Sigmoid colon (tissue), 6 donors: ENCODE measurements at regions not wholly inside any gene's neighbourhood (a gene's known extent, or its start where the extent isn't known, plus 50 kb on each side); places are given as distances from the start of the nearest gene placed in this dataset.

Experiments used
- DNase-seq: peaks from one replicate; pipeline ENCODE4 v3.0.0-alpha.2; 2019
- H3K27ac ChIP-seq, 4 donors: fragments of 200-600 bp; sonication (generic); one replicate each; pipeline ENCODE4 v1.5.1; 2016 to 2019; ENCODE audit warnings: mild to moderate bottlenecking in 1 of 4
- H3K27me3 ChIP-seq, 3 donors: fragments of 200-600 bp; sonication (generic); one replicate each; pipeline ENCODE4 v1.5.1; 2019; ENCODE audit warnings: mild to moderate bottlenecking in 1 of 3
- H3K36me3 ChIP-seq, 4 donors: fragments of 200-600 bp; sonication (generic); one replicate each; pipeline ENCODE4 v1.5.1; 2016 to 2019
- H3K4me1 ChIP-seq, 4 donors: fragments of 200-600 bp; sonication (generic); one replicate each; pipeline ENCODE4 v1.5.1; 2017 to 2019
- H3K4me3 ChIP-seq, 4 donors: fragments of 200-600 bp; sonication (generic); one replicate each; pipeline ENCODE4 v1.5.1; 2017 to 2019; ENCODE audit warnings: mild to moderate bottlenecking in 2 of 4, moderate library complexity in 1 of 4
- H3K9me3 ChIP-seq, 4 donors: fragments of 200-600 bp in 3 of 4; sonication (generic) in 3 of 4; one replicate each; pipeline versions ENCODE4 v1.5.1 to v1.6.1; 2013 to 2019
- EP300 ChIP-seq, 4 donors: sonication (generic); formaldehyde crosslinking; IDR thresholded peaks; one replicate each; pipeline ENCODE4 v1.6.1; 2017; ENCODE audit warnings: antibody characterized with exemption in 4 of 4
- POLR2A ChIP-seq, 2 donors: fragments of 450-650 bp; IDR thresholded peaks; one replicate each; pipeline ENCODE4 v1.6.1; 2016; ENCODE audit warnings: antibody characterized with exemption in 2 of 2, mild to moderate bottlenecking in 2 of 2, moderate library complexity in 2 of 2
- POLR2AphosphoS5 ChIP-seq, 4 donors: sonication (generic); formaldehyde crosslinking; IDR thresholded peaks; one replicate each; pipeline ENCODE4 v1.6.1; 2017; ENCODE audit warnings: antibody characterized with exemption in 4 of 4
- WGBS, 2 donors: extraction: QIAGEN DNeasy Blood & Tissue Kit; methylation state at CpG; one replicate each; pipeline ENCODE4 v1.1.7; 2013; 5-methylcytosine and 5-hydroxymethylcytosine counted together
- intact Hi-C: fragments of 100-400 bp; cut with DNase I; formaldehyde crosslinking; loops from one replicate; pipeline ENCODE4 v1.15.1; 2023
- TF ChIP-seq, protein P1 (sequence below), 4 experiments: fragments of 450-650 bp in 3 of 4; fragments of 200-600 bp in 1 of 4; IDR thresholded peaks; one replicate each; pipeline ENCODE4 v1.5.1; 2016 to 2019; ENCODE audit warnings: antibody characterized with exemption in 4 of 4, mild to moderate bottlenecking in 3 of 4, moderate library complexity in 2 of 4
- donor health status: healthy with polysubstance abuse.
- donor health status: healthy.

DNA sequence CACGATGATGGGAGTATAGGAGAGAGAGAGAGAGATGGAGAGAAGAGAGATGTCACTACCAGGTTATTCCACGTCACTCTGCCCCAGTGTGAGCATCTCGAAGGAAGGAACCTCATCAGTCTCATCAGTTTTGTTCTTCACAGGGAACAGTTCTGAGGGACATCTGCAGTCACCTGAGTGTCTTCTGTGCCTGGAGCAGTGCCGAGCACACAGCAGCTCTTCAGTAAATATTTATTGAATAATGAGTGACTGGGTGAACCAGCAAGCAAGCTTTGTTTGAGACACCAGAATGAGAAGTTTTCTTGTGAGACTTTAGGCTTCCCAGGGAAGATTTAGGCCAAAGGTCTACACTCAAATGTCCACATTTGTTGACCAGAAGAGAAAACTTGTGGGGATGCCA, 142.4 kb upstream of the IRX3 start:
- Histone ChIP-seq H3K4me1 (no peaks in the 10 kb centered on the region), H3K36me3 (no peaks in the 10 kb centered on the region), H3K27me3 (peaks cover 0 to 64% (median 16%) of the 10 kb centered on the region in 3 donors), H3K27ac (no peak overlapping the region), H3K9me3 (peaks cover 0 to 13% (median 0%) of the 10 kb centered on the region in 4 donors), H3K4me3 (no peak overlapping the region)
- WGBS, 2 donors: 80 to 82% methylated on average over 4 of the region's 4 CpGs
- DNase-seq: no peak
- TF ChIP-seq EP300 (IDR thresholded peaks at IDR 0.05) (no peak), POLR2AphosphoS5 (IDR thresholded peaks at IDR 0.05) (no peak), POLR2A (IDR thresholded peaks at IDR 0.05) (no peak)
- TF ChIP-seq, protein P1, sequence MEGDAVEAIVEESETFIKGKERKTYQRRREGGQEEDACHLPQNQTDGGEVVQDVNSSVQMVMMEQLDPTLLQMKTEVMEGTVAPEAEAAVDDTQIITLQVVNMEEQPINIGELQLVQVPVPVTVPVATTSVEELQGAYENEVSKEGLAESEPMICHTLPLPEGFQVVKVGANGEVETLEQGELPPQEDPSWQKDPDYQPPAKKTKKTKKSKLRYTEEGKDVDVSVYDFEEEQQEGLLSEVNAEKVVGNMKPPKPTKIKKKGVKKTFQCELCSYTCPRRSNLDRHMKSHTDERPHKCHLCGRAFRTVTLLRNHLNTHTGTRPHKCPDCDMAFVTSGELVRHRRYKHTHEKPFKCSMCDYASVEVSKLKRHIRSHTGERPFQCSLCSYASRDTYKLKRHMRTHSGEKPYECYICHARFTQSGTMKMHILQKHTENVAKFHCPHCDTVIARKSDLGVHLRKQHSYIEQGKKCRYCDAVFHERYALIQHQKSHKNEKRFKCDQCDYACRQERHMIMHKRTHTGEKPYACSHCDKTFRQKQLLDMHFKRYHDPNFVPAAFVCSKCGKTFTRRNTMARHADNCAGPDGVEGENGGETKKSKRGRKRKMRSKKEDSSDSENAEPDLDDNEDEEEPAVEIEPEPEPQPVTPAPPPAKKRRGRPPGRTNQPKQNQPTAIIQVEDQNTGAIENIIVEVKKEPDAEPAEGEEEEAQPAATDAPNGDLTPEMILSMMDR (IDR thresholded peaks at IDR 0.05): no peak
- intact Hi-C loops: no loop called here

DNA sequence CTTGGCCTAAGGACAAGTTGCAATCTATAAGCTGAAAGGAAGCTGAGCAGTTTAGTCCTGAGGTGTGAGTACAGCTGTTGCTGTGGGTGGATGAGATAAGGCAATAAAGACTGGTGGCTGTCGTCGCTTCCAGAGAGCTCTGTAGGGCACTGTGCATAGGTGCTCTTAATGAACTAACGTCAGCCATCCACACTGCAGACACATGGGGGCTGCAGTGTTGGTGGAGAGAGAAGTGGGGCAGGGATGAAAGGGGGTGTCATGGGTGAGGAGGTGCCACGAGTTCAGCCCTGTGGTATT, 139.9 kb upstream of the IRX3 start:
- Histone ChIP-seq H3K9me3 (peaks cover 0 to 13% (median 0%) of the 10 kb centered on the region in 4 donors), H3K4me3 (no peak overlapping the region), H3K36me3 (no peaks in the 10 kb centered on the region), H3K27me3 (peaks cover 0 to 42% (median 12%) of the 10 kb centered on the region in 3 donors), H3K4me1 (no peaks in the 10 kb centered on the region), H3K27ac (no peak overlapping the region)
- TF ChIP-seq EP300 (IDR thresholded peaks at IDR 0.05) (no peak), POLR2AphosphoS5 (IDR thresholded peaks at IDR 0.05) (no peak), POLR2A (IDR thresholded peaks at IDR 0.05) (no peak)
- TF ChIP-seq, protein P1 (IDR thresholded peaks at IDR 0.05): no peak
- intact Hi-C loops: no loop called here
- WGBS, 2 donors: 51 to 56% methylated on average over 4 of the region's 4 CpGs
- no peak for DNase-seq

DNA sequence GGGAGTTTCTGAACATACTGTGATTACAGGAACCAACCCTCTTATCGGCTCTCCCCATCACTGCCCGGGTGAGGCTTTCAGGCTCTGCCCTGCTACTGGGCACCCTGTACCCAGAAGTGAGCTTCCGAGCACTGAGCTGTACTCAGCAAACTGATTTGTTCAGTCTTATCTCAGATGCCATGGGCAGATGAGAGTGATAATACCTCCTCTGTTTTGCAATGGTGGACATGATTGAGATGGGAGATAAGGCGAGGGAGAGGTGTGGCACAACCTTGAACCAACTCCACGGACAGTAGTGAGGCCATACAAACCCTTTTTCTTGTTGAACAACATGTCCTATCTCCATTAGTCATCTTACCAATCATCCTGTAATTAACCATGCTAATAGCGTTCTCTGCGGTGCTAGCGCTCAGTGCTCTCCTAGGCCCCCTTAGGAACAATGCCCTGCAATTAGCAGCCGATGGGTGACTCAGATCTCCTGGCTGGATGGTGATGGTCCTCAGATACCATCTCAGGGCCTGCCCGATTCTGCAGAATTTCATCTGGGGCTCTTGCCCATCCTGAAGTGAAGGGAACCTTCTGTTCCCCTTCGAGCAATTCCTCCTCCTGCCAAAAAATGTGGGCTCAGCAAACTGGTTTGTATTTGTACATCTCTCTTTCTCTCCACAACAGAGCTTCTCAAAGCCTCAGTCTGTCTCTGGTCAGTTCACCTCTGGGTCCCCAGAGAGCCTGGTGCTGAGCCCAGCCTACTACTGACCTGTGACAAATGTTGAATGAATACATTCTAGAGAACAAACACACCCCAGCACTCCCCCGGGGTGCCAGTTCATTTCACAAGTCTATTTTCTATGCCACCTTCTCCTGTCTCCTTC, 139.3 kb upstream of the IRX3 start:
- H3K9me3 ChIP-seq: peaks cover 0 to 13% (median 0%) of the 10 kb centered on the region in 4 donors
- TF ChIP-seq POLR2AphosphoS5 (IDR thresholded peaks at IDR 0.05): no peak
- TF ChIP-seq EP300 (IDR thresholded peaks at IDR 0.05): no peak
- TF ChIP-seq, protein P1 (IDR thresholded peaks at IDR 0.05): no peak
- TF ChIP-seq POLR2A (IDR thresholded peaks at IDR 0.05): no peak
- 75 to 79% methylated on average over 12 of the region's 12 CpGs for WGBS, 2 donors
- no peaks in the 10 kb centered on the region for H3K4me1 ChIP-seq
- no peak overlapping the region for H3K27ac ChIP-seq
- DNase-seq: no peak
- H3K27me3 ChIP-seq: peaks cover 0 to 36% (median 12%) of the 10 kb centered on the region in 3 donors
- H3K36me3 ChIP-seq: no peaks in the 10 kb centered on the region
- intact Hi-C loops: no loop called here
- no peak overlapping the region for H3K4me3 ChIP-seq

DNA sequence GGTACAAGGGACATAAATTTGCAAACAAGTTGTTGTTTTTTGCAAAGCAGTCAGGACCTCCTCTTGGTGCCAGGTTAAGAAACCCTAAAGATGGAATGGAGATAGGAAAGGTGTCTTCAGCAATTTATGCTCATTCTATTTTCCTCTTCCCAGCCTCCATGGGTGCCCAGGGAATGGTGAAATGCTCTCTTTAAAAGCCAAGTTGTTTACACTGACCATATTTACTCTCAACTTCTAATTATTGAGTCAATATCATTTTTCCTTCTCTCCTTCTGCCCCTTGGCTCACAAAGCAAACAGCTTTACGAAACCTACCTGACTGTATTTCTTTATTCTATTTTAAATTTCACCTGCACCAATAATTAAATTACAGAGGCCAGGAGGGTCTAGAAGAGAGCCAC, 138.5 kb upstream of the IRX3 start:
- 49 to 78% methylated on average over 1 of the region's 1 CpG for WGBS, 2 donors
- H3K36me3 ChIP-seq: no peaks in the 10 kb centered on the region
- H3K4me1 ChIP-seq: no peaks in the 10 kb centered on the region
- no peak for TF ChIP-seq POLR2A (IDR thresholded peaks at IDR 0.05)
- no peak for TF ChIP-seq POLR2AphosphoS5 (IDR thresholded peaks at IDR 0.05)
- no peak for TF ChIP-seq EP300 (IDR thresholded peaks at IDR 0.05)
- TF ChIP-seq, protein P1 (IDR thresholded peaks at IDR 0.05): no peak
- no peak for DNase-seq
- intact Hi-C loops: no loop called here
- H3K4me3 ChIP-seq: no peak overlapping the region
- peaks cover 0 to 10% (median 0%) of the 10 kb centered on the region in 4 donors for H3K9me3 ChIP-seq
- peaks cover 0 to 28% (median 6%) of the 10 kb centered on the region in 3 donors for H3K27me3 ChIP-seq
- no peak overlapping the region for H3K27ac ChIP-seq
